Kidney (tissue), 13 donors: ENCODE measurements at regions not wholly inside any gene's neighbourhood (a gene's known extent, or its start where the extent isn't known, plus 50 kb on each side); places are given as distances from the start of the nearest gene placed in this dataset.

Experiments used
- DNase-seq, 5 donors: peaks; one replicate each; pipeline ENCODE4 v3.0.0-alpha.2; 2013 to 2020
- FAIRE-seq: peaks from 2 replicates; lab custom pipeline; 2012; peaks lifted over from hg19 to GRCh38; lab: Jason Lieb, UNC
- H3K27ac ChIP-seq, 2 donors: one replicate each; pipeline ENCODE4 v1.7.0; 2013; ENCODE audit warnings: low read depth in 2 of 2, low read length in 2 of 2, inconsistent platforms in 1 of 2
- H3K27me3 ChIP-seq: one replicate; pipeline ENCODE4 v1.7.1; 2013; ENCODE audit warnings: low read length, inconsistent platforms; ENCODE audit not compliant: control insufficient read depth, insufficient read depth
- H3K36me3 ChIP-seq, 3 donors: one replicate each; pipeline versions ENCODE4 v1.7.0 to v1.7.1; 2013; ENCODE audit warnings: low read length in 3 of 3, control low read depth in 1 of 3, inconsistent platforms in 1 of 3; ENCODE audit not compliant: insufficient read depth in 3 of 3, control insufficient read depth in 2 of 3
- H3K4me1 ChIP-seq, 3 donors: one replicate each; pipeline versions ENCODE4 v1.7.0 to v1.7.1; 2013; ENCODE audit warnings: low read length in 3 of 3, inconsistent platforms in 1 of 3, low read depth in 1 of 3; ENCODE audit not compliant: control insufficient read depth in 2 of 3, insufficient read depth in 2 of 3
- H3K4me3 ChIP-seq, 3 donors: one replicate each; pipeline versions ENCODE4 v1.7.0 to v1.8.1; 2013; ENCODE audit warnings: low read length in 3 of 3, control low read depth in 1 of 3, inconsistent platforms in 1 of 3
- H3K9ac ChIP-seq, 3 donors: one replicate each; pipeline versions ENCODE4 v1.7.0 to v1.7.1; 2013; ENCODE audit warnings: low read length in 3 of 3, control low read depth in 1 of 3, inconsistent platforms in 1 of 3
- H3K9me3 ChIP-seq, 3 donors: one replicate each; pipeline versions ENCODE4 v1.7.0 to v1.7.1; 2013; ENCODE audit warnings: low read length in 3 of 3, control low read depth in 1 of 3, inconsistent platforms in 1 of 3; ENCODE audit not compliant: control insufficient read depth in 2 of 3, insufficient read depth in 1 of 3
- CTCF ChIP-seq: IDR thresholded peaks from 3 replicates; pipeline ENCODE4 v1.5.1; 2012; ENCODE audit warnings: mild to moderate bottlenecking, moderate library complexity, borderline replicate concordance; ENCODE audit not compliant: insufficient read depth; ENCODE audit errors: extremely low read depth
- intact Hi-C: fragments of 100-400 bp; cut with DNase I; formaldehyde crosslinking; loops from one replicate; pipeline ENCODE4 v1.11.1; 2022
- donor health status: control.
- donor health status: control.
- donor health status: control.
- donor health status: control.
- donor health status: control.
- donor health status: DM: yes; HTN: yes; CAD: no.
- donor health status: Normal renal cell carcinoma (clear cell type).

- Histone ChIP-seq H3K27me3 (no peaks in the 10 kb centered on the region), H3K9ac (no peak overlapping the region), H3K4me1 (no peaks in the 10 kb centered on the region), H3K36me3 (no peaks in the 10 kb centered on the region), H3K27ac (no peak overlapping the region), H3K9me3 (no peaks in the 10 kb centered on the region), H3K4me3 (no peak overlapping the region)
- DNase-seq (peak in 4 of 5 donors; percentile 8 to 26 (median 20)), FAIRE-seq (no peak)
- intact Hi-C loops: no loop called here
- TF ChIP-seq CTCF: no peak
These were observed 122.2 kb upstream of the TFAP2D start for GRCh38 chr6:50591135-50591534.

DNA sequence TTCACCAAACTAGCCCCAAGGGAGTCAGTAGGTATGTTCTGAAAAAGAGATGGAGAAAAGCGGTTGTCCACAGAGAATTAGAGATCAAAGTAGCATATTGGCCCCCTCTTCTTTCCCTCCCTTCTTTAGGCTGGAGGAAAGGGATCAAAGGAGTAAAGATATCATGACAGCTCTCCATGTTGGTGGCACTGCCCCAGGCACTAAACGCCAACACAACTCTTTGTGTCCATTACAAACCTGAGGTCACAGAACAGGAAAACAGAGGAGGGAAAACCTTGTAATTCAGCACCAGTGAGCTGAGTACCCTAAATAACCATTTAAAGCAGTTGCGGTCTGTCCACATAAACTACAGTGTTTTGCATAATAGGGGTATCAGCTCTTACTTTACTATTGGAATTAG, 113.0 kb upstream of the TFAP2D start:
- intact Hi-C loops: no loop called here
- no peaks in the 10 kb centered on the region for H3K27me3 ChIP-seq
- no peak for TF ChIP-seq CTCF
- FAIRE-seq (no peak), DNase-seq (no peak)
- no peak overlapping the region for H3K27ac ChIP-seq
- H3K4me1 ChIP-seq: no peaks in the 10 kb centered on the region
- H3K9me3 ChIP-seq: no peaks in the 10 kb centered on the region
- H3K4me3 ChIP-seq: no peak overlapping the region
- no peaks in the 10 kb centered on the region for H3K36me3 ChIP-seq
- no peak overlapping the region for H3K9ac ChIP-seq

GRCh38 chr6:50602292-50602691, 111.0 kb upstream of the TFAP2D start:
- FAIRE-seq (peak; percentile 94), DNase-seq (peak in 2 of 5 donors; percentile 56 to 61)
- no peaks in the 10 kb centered on the region for H3K27me3 ChIP-seq
- no peaks in the 10 kb centered on the region for H3K4me1 ChIP-seq
- no peak overlapping the region for H3K9ac ChIP-seq
- peak; percentile 50 for TF ChIP-seq CTCF
- intact Hi-C loops: no loop called here
- H3K27ac ChIP-seq: no peak overlapping the region
- no peak overlapping the region for H3K4me3 ChIP-seq
- no peaks in the 10 kb centered on the region for H3K9me3 ChIP-seq
- no peaks in the 10 kb centered on the region for H3K36me3 ChIP-seq

- Histone ChIP-seq H3K9me3 (no peaks in the 10 kb centered on the region), H3K9ac (no peak overlapping the region), H3K4me1 (no peaks in the 10 kb centered on the region), H3K36me3 (no peaks in the 10 kb centered on the region), H3K27me3 (no peaks in the 10 kb centered on the region), H3K27ac (no peak overlapping the region), H3K4me3 (no peak overlapping the region)
- no peak for TF ChIP-seq CTCF
- FAIRE-seq (no peak), DNase-seq (no peak)
- intact Hi-C loops: no loop called here
These were observed 104.9 kb upstream of the TFAP2D start for GRCh38 chr6:50608421-50608820.
